ENCODE measurements at regions not wholly inside any gene's neighbourhood (a gene's known extent, or its start where the extent isn't known, plus 50 kb on each side); places are given as distances from the start of the nearest gene placed in this dataset.

DNA sequence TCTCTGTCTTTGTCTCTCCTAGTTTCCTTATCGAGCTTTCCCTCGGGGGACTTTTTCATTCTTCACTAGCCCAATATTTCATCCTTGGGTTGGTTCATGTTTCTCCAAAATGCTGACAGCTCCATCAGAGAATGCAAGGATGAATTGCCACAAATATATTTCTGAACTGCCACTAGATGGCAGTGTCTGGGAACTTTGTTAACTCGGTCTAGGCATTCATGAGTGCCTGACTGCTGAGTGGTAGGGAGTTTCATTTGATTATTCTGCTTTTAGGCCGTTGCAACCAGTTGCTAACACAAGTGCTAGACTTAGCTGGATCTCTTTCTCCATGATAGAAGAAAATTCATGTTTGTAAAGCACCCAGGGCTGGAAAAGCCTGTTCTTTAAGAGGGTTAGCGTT lies 73.5 kb upstream of the RAP2C start:
- TF ChIP-seq, protein P1, sequence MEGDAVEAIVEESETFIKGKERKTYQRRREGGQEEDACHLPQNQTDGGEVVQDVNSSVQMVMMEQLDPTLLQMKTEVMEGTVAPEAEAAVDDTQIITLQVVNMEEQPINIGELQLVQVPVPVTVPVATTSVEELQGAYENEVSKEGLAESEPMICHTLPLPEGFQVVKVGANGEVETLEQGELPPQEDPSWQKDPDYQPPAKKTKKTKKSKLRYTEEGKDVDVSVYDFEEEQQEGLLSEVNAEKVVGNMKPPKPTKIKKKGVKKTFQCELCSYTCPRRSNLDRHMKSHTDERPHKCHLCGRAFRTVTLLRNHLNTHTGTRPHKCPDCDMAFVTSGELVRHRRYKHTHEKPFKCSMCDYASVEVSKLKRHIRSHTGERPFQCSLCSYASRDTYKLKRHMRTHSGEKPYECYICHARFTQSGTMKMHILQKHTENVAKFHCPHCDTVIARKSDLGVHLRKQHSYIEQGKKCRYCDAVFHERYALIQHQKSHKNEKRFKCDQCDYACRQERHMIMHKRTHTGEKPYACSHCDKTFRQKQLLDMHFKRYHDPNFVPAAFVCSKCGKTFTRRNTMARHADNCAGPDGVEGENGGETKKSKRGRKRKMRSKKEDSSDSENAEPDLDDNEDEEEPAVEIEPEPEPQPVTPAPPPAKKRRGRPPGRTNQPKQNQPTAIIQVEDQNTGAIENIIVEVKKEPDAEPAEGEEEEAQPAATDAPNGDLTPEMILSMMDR (IDR thresholded peaks at IDR 0.05; ENCODE audit: low read depth, low read length): peak; percentile 67
- no peak for TF ChIP-seq EZH2phosphoT487 (IDR thresholded peaks at IDR 0.05; ENCODE audit: low read depth)

All from OCI-LY3 (cell line).